HG03460 (cell line): ENCODE measurements at regions not wholly inside any gene's neighbourhood (a gene's known extent, or its start where the extent isn't known, plus 50 kb on each side); places are given as distances from the start of the nearest gene placed in this dataset.

Experiments
- ATAC-seq: cut with Tn5 transposase; IDR thresholded peaks from one replicate; pipeline ENCODE4 v1.9.1; 2021; ENCODE audit not compliant: unreplicated experiment

- ATAC-seq, result no peak
Measured at GRCh38 chr11:90407350-90407749, 184.5 kb upstream of the CHORDC1 start.

GRCh38 chr11:90392692-90393091, 169.8 kb upstream of the CHORDC1 start:
- ATAC-seq, result no peak

- no peak for ATAC-seq
Measured at GRCh38 chr11:90391756-90392155, 168.9 kb upstream of the CHORDC1 start.

GRCh38 chr11:90380206-90380605, 157.4 kb upstream of the CHORDC1 start:
- ATAC-seq, result no peak

GRCh38 chr11:90373971-90374370, 151.1 kb upstream of the CHORDC1 start:
- ATAC-seq, result no peak

GRCh38 chr11:90364527-90364926, 141.7 kb upstream of the CHORDC1 start:
- no peak for ATAC-seq

GRCh38 chr11:90363739-90364138, 140.9 kb upstream of the CHORDC1 start:
- no peak for ATAC-seq

- ATAC-seq, result no peak
Measured at GRCh38 chr11:90355200-90355599, 132.4 kb upstream of the CHORDC1 start.

GRCh38 chr11:90349731-90350130, 126.9 kb upstream of the CHORDC1 start:
- no peak for ATAC-seq

GRCh38 chr11:90344546-90344945, 121.7 kb upstream of the CHORDC1 start:
- no peak for ATAC-seq

GRCh38 chr11:90343673-90344072, 120.8 kb upstream of the CHORDC1 start:
- ATAC-seq, result no peak

GRCh38 chr11:90341986-90342385, 119.1 kb upstream of the CHORDC1 start:
- no peak for ATAC-seq

- no peak for ATAC-seq
Measured at GRCh38 chr11:90332415-90332814, 109.6 kb upstream of the CHORDC1 start.

GRCh38 chr11:90330632-90331031, 107.8 kb upstream of the CHORDC1 start:
- no peak for ATAC-seq

GRCh38 chr11:90329043-90329442, 106.2 kb upstream of the CHORDC1 start:
- no peak for ATAC-seq

GRCh38 chr11:90326647-90327046, 103.8 kb upstream of the CHORDC1 start:
- ATAC-seq, result no peak

- no peak for ATAC-seq
Measured at GRCh38 chr11:90323289-90323688, 100.4 kb upstream of the CHORDC1 start.

- no peak for ATAC-seq
Measured at GRCh38 chr11:90321018-90321417, 98.2 kb upstream of the CHORDC1 start.

- no peak for ATAC-seq
Measured at GRCh38 chr11:90318651-90319050, 95.8 kb upstream of the CHORDC1 start.

- no peak for ATAC-seq
Measured at GRCh38 chr11:90310210-90310609, 87.4 kb upstream of the CHORDC1 start.

GRCh38 chr11:90309693-90310092, 86.8 kb upstream of the CHORDC1 start:
- no peak for ATAC-seq

- ATAC-seq, result no peak
Measured at GRCh38 chr11:90294526-90294925, 71.7 kb upstream of the CHORDC1 start.

- ATAC-seq, result no peak
Measured at GRCh38 chr11:90294091-90294490, 71.2 kb upstream of the CHORDC1 start.
